ENCODE measurements at regions not wholly inside any gene's neighbourhood (a gene's known extent, or its start where the extent isn't known, plus 50 kb on each side); places are given as distances from the start of the nearest gene placed in this dataset.

DNA sequence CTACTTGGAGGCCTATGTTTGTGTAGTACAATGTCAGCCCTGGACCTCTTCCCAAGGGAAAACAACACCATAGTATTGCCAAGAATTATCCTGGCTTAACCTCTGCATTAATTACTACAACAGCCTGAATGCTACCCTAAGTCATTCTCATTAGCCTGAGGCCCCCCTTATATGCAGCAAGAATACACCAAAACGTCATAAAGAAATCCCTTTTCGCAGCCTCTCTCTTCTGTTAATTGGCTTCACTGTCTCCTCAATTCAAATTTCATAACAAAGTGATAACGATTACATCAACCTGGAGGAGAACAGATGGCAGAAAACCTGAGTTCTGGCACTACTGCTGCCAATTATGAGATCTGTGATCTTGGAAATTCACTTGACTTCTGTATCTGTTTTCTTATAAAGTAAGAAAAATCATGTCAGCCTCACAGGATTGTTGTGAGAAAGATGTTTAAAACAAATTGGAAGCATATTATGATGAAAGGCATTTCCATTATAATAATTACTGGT is 1663.1 kb downstream of the STIM2 start:
- Histone ChIP-seq H3K9me3 (ENCODE audit: control insufficient read depth in 5 of 5, low read length in 5 of 5) (no peaks in the 10 kb centered on the region), H3K4me3 (ENCODE audit: low read depth in 1 of 5, low read length in 5 of 5) (no peak overlapping the region), H3K9ac (ENCODE audit: low read length in 5 of 5) (no peak overlapping the region), H3K36me3 (ENCODE audit: control insufficient read depth in 5 of 5, insufficient read depth in 5 of 5, low read length in 5 of 5) (no peaks in the 10 kb centered on the region), H3K27me3 (ENCODE audit: control insufficient read depth in 5 of 5, insufficient read depth in 4 of 5, low read length in 5 of 5) (no peaks in the 10 kb centered on the region), H3K27ac (ENCODE audit: low read depth, low read length) (no peak overlapping the region), H3K4me1 (ENCODE audit: control insufficient read depth in 5 of 5, insufficient read depth in 5 of 5, low read length in 5 of 5) (no peaks in the 10 kb centered on the region)

- no peaks in the 10 kb centered on the region for H3K9me3 ChIP-seq (ENCODE audit: control insufficient read depth in 5 of 5, low read length in 5 of 5)
- no peak overlapping the region for H3K27ac ChIP-seq (ENCODE audit: low read depth, low read length)
- H3K36me3 ChIP-seq (ENCODE audit: control insufficient read depth in 5 of 5, insufficient read depth in 5 of 5, low read length in 5 of 5) = no peaks in the 10 kb centered on the region
- no peaks in the 10 kb centered on the region for H3K4me1 ChIP-seq (ENCODE audit: control insufficient read depth in 5 of 5, insufficient read depth in 5 of 5, low read length in 5 of 5)
- H3K27me3 ChIP-seq (ENCODE audit: control insufficient read depth in 5 of 5, insufficient read depth in 4 of 5, low read length in 5 of 5) = no peaks in the 10 kb centered on the region
- H3K9ac ChIP-seq (ENCODE audit: low read length in 5 of 5) = no peak overlapping the region
- no peak overlapping the region for H3K4me3 ChIP-seq (ENCODE audit: low read depth in 1 of 5, low read length in 5 of 5)
Measured at GRCh38 chr4:28536124-28536523, 1675.5 kb downstream of the STIM2 start.

GRCh38 chr4:28545986-28546385 is 1685.3 kb downstream of the STIM2 start:
- Histone ChIP-seq H3K27ac (ENCODE audit: low read depth, low read length) (no peak overlapping the region), H3K4me1 (ENCODE audit: control insufficient read depth in 5 of 5, insufficient read depth in 5 of 5, low read length in 5 of 5) (peaks cover 0 to 6% (median 0%) of the 10 kb centered on the region in 5 donors), H3K4me3 (ENCODE audit: low read depth in 1 of 5, low read length in 5 of 5) (no peak overlapping the region)

DNA sequence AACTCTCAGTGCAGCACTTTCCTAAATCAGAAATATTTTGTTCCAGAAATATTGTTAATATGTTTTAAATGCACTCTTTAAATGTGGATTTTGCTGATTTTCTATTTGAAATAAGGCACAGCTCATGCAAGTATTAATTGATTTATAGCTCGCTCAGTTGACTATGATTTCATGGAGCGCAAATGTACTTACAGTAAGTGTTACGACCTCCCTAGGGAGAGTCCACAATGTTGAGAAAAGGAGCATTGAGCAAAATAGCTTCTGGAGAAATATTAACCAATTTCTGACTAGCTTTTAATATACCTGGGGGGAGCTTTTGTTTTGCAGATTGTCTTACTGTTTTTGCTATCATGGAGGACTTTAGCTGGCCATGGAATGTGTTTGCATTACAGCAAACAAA is 1687.5 kb downstream of the STIM2 start:
- H3K27me3 ChIP-seq (ENCODE audit: control insufficient read depth in 5 of 5, insufficient read depth in 4 of 5, low read length in 5 of 5) = no peaks in the 10 kb centered on the region
- H3K9me3 ChIP-seq (ENCODE audit: control insufficient read depth in 5 of 5, low read length in 5 of 5) = no peaks in the 10 kb centered on the region
- no peaks in the 10 kb centered on the region for H3K36me3 ChIP-seq (ENCODE audit: control insufficient read depth in 5 of 5, insufficient read depth in 5 of 5, low read length in 5 of 5)
- no peak overlapping the region for H3K27ac ChIP-seq (ENCODE audit: low read depth, low read length)
- H3K4me3 ChIP-seq (ENCODE audit: low read depth in 1 of 5, low read length in 5 of 5) = no peak overlapping the region
- H3K4me1 ChIP-seq (ENCODE audit: control insufficient read depth in 5 of 5, insufficient read depth in 5 of 5, low read length in 5 of 5) = peaks cover 0 to 6% (median 0%) of the 10 kb centered on the region in 5 donors
- H3K9ac ChIP-seq (ENCODE audit: low read length in 5 of 5) = no peak overlapping the region

More at GRCh38 chr4:28545986-28546385, 1685.3 kb downstream of the STIM2 start:
- Histone ChIP-seq H3K9me3 (ENCODE audit: control insufficient read depth in 5 of 5, low read length in 5 of 5) (no peaks in the 10 kb centered on the region), H3K27me3 (ENCODE audit: control insufficient read depth in 5 of 5, insufficient read depth in 4 of 5, low read length in 5 of 5) (no peaks in the 10 kb centered on the region), H3K9ac (ENCODE audit: low read length in 5 of 5) (no peak overlapping the region), H3K36me3 (ENCODE audit: control insufficient read depth in 5 of 5, insufficient read depth in 5 of 5, low read length in 5 of 5) (no peaks in the 10 kb centered on the region)

DNA sequence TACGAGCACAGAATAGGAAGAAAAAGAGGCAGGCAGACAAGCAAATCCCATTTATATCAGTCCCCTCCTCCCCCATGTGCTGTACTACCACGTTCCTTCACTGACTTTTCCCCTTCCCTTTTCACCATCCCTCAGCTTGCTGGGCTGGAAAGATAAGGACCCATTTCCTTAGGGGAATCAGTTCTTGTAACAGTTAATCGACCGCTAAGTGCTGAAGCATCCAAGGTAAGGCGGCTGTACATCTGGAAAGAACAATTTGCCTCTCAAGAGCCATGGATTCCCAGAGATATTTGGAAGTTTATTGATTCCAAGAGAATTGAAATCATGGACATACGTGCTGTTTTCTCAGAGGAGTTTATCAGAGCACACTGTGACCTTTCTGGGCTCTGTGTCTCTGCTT is 1688.0 kb downstream of the STIM2 start:
- Histone ChIP-seq H3K4me1 (ENCODE audit: control insufficient read depth in 5 of 5, insufficient read depth in 5 of 5, low read length in 5 of 5) (peaks cover 0 to 6% (median 0%) of the 10 kb centered on the region in 5 donors), H3K27me3 (ENCODE audit: control insufficient read depth in 5 of 5, insufficient read depth in 4 of 5, low read length in 5 of 5) (no peaks in the 10 kb centered on the region), H3K9ac (ENCODE audit: low read length in 5 of 5) (no peak overlapping the region), H3K9me3 (ENCODE audit: control insufficient read depth in 5 of 5, low read length in 5 of 5) (no peaks in the 10 kb centered on the region), H3K36me3 (ENCODE audit: control insufficient read depth in 5 of 5, insufficient read depth in 5 of 5, low read length in 5 of 5) (no peaks in the 10 kb centered on the region), H3K4me3 (ENCODE audit: low read depth in 1 of 5, low read length in 5 of 5) (no peak overlapping the region), H3K27ac (ENCODE audit: low read depth, low read length) (no peak overlapping the region)

- H3K4me3 ChIP-seq (ENCODE audit: low read depth in 1 of 5, low read length in 5 of 5) = no peak overlapping the region
- no peak overlapping the region for H3K27ac ChIP-seq (ENCODE audit: low read depth, low read length)
- H3K27me3 ChIP-seq (ENCODE audit: control insufficient read depth in 5 of 5, insufficient read depth in 4 of 5, low read length in 5 of 5) = no peaks in the 10 kb centered on the region
- H3K9ac ChIP-seq (ENCODE audit: low read length in 5 of 5) = no peak overlapping the region
- no peaks in the 10 kb centered on the region for H3K4me1 ChIP-seq (ENCODE audit: control insufficient read depth in 5 of 5, insufficient read depth in 5 of 5, low read length in 5 of 5)
- H3K36me3 ChIP-seq (ENCODE audit: control insufficient read depth in 5 of 5, insufficient read depth in 5 of 5, low read length in 5 of 5) = no peaks in the 10 kb centered on the region
- no peaks in the 10 kb centered on the region for H3K9me3 ChIP-seq (ENCODE audit: control insufficient read depth in 5 of 5, low read length in 5 of 5)
Measured at GRCh38 chr4:28555866-28556265, 1695.2 kb downstream of the STIM2 start.

DNA sequence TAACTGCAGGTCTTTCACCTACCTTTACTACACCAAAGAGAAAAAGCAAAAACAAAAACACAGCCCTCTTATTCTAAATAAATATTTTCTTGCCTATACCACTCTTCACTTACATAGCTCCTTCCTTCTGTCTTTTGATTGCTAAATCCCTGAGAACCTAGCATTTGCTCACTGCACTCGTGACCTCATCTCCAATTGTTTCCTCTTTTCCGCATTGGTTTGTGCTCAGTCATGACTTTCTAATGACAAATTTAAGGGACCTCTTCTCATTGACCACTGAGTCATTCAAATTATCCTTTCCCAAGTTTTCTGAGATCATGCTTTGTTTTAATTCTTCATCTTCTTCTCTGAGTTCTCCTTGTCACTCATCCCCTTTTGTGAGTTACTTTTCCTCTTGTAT is 1697.1 kb downstream of the STIM2 start:
- H3K4me1 ChIP-seq (ENCODE audit: control insufficient read depth in 5 of 5, insufficient read depth in 5 of 5, low read length in 5 of 5) = no peaks in the 10 kb centered on the region
- H3K27me3 ChIP-seq (ENCODE audit: control insufficient read depth in 5 of 5, insufficient read depth in 4 of 5, low read length in 5 of 5) = no peaks in the 10 kb centered on the region
- H3K9me3 ChIP-seq (ENCODE audit: control insufficient read depth in 5 of 5, low read length in 5 of 5) = no peaks in the 10 kb centered on the region
- H3K4me3 ChIP-seq (ENCODE audit: low read depth in 1 of 5, low read length in 5 of 5) = no peak overlapping the region
- no peak overlapping the region for H3K27ac ChIP-seq (ENCODE audit: low read depth, low read length)
- H3K9ac ChIP-seq (ENCODE audit: low read length in 5 of 5) = no peak overlapping the region
- H3K36me3 ChIP-seq (ENCODE audit: control insufficient read depth in 5 of 5, insufficient read depth in 5 of 5, low read length in 5 of 5) = no peaks in the 10 kb centered on the region

DNA sequence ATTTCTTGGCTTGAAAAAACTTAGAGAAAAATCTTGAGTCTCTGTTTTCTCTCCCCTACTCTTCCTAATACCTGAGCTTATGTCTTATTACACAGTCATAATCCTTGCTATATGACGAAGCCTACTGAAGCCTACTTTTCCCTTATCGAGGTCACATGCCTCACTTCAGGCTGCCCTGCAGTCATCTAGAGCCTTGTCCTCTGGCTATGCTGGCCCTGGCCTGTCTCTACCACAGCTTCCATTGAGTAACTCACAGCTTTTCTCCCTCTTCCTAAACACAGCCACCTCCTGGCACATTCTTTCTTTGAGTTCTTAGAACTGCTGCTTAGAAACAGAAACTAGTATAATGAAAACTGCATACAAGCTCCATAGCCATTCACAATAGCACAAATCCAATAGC is 1698.3 kb downstream of the STIM2 start:
- Histone ChIP-seq H3K36me3 (ENCODE audit: control insufficient read depth in 5 of 5, insufficient read depth in 5 of 5, low read length in 5 of 5) (no peaks in the 10 kb centered on the region), H3K4me1 (ENCODE audit: control insufficient read depth in 5 of 5, insufficient read depth in 5 of 5, low read length in 5 of 5) (no peaks in the 10 kb centered on the region), H3K4me3 (ENCODE audit: low read depth in 1 of 5, low read length in 5 of 5) (no peak overlapping the region), H3K27me3 (ENCODE audit: control insufficient read depth in 5 of 5, insufficient read depth in 4 of 5, low read length in 5 of 5) (no peaks in the 10 kb centered on the region), H3K9me3 (ENCODE audit: control insufficient read depth in 5 of 5, low read length in 5 of 5) (no peaks in the 10 kb centered on the region), H3K9ac (ENCODE audit: low read length in 5 of 5) (no peak overlapping the region), H3K27ac (ENCODE audit: low read depth, low read length) (no peak overlapping the region)

DNA sequence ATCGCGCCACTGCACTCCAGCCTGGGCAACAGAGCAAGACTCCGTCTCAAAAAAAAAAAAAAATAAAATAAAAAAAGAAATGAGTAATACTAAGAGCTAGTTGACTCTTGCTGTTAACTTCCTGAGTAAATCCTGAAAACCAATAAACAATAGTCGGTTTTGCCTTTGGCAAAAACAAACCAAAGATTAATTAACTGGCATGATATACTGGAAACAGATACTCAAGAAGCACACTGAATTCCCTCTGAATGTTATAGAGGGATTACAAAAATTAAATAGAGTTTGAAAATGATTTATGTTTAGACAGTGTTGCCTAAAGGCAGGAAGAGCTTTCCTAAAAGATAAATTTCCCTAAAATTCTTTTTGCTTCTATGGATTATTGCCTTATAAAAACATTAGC is 1702.3 kb downstream of the STIM2 start:
- Histone ChIP-seq H3K9ac (ENCODE audit: low read length in 5 of 5) (no peak overlapping the region), H3K27me3 (ENCODE audit: control insufficient read depth in 5 of 5, insufficient read depth in 4 of 5, low read length in 5 of 5) (no peaks in the 10 kb centered on the region), H3K4me3 (ENCODE audit: low read depth in 1 of 5, low read length in 5 of 5) (no peak overlapping the region), H3K36me3 (ENCODE audit: control insufficient read depth in 5 of 5, insufficient read depth in 5 of 5, low read length in 5 of 5) (no peaks in the 10 kb centered on the region), H3K9me3 (ENCODE audit: control insufficient read depth in 5 of 5, low read length in 5 of 5) (peaks cover 0 to 5% (median 0%) of the 10 kb centered on the region in 5 donors), H3K27ac (ENCODE audit: low read depth, low read length) (no peak overlapping the region), H3K4me1 (ENCODE audit: control insufficient read depth in 5 of 5, insufficient read depth in 5 of 5, low read length in 5 of 5) (no peaks in the 10 kb centered on the region)

- Histone ChIP-seq H3K27ac (ENCODE audit: low read depth, low read length) (no peak overlapping the region), H3K4me3 (ENCODE audit: low read depth in 1 of 5, low read length in 5 of 5) (no peak overlapping the region), H3K36me3 (ENCODE audit: control insufficient read depth in 5 of 5, insufficient read depth in 5 of 5, low read length in 5 of 5) (no peaks in the 10 kb centered on the region), H3K4me1 (ENCODE audit: control insufficient read depth in 5 of 5, insufficient read depth in 5 of 5, low read length in 5 of 5) (no peaks in the 10 kb centered on the region), H3K27me3 (ENCODE audit: control insufficient read depth in 5 of 5, insufficient read depth in 4 of 5, low read length in 5 of 5) (no peaks in the 10 kb centered on the region), H3K9me3 (ENCODE audit: control insufficient read depth in 5 of 5, low read length in 5 of 5) (peaks cover 0 to 12% (median 0%) of the 10 kb centered on the region in 5 donors), H3K9ac (ENCODE audit: low read length in 5 of 5) (no peak overlapping the region)
Measured at GRCh38 chr4:28565396-28565795, 1704.8 kb downstream of the STIM2 start.

GRCh38 chr4:28600958-28601357 is 1740.3 kb downstream of the STIM2 start:
- no peaks in the 10 kb centered on the region for H3K4me1 ChIP-seq (ENCODE audit: control insufficient read depth in 5 of 5, insufficient read depth in 5 of 5, low read length in 5 of 5)
- no peaks in the 10 kb centered on the region for H3K36me3 ChIP-seq (ENCODE audit: control insufficient read depth in 5 of 5, insufficient read depth in 5 of 5, low read length in 5 of 5)
- no peaks in the 10 kb centered on the region for H3K27me3 ChIP-seq (ENCODE audit: control insufficient read depth in 5 of 5, insufficient read depth in 4 of 5, low read length in 5 of 5)
- no peak overlapping the region for H3K4me3 ChIP-seq (ENCODE audit: low read depth in 1 of 5, low read length in 5 of 5)
- no peak overlapping the region for H3K9ac ChIP-seq (ENCODE audit: low read length in 5 of 5)
- H3K9me3 ChIP-seq (ENCODE audit: control insufficient read depth in 5 of 5, low read length in 5 of 5) = peaks cover 0 to 2% (median 0%) of the 10 kb centered on the region in 5 donors
- H3K27ac ChIP-seq (ENCODE audit: low read depth, low read length) = no peak overlapping the region
